A549 (cell line): ENCODE measurements at regions not wholly inside any gene's neighbourhood (a gene's known extent, or its start where the extent isn't known, plus 50 kb on each side); places are given as distances from the start of the nearest gene placed in this dataset.

ENCODE experiments used
- CHD2 ChIP-seq: fragments of 150-350 bp; IDR thresholded peaks from 2 replicates; pipeline ENCODE4 v1.6.1; 2014; ENCODE audit warnings: low read length; ENCODE audit not compliant: partially characterized antibody
- CTCF ChIP-seq: fragments of >200 bp; sonication (Bioruptor Twin); formaldehyde crosslinking; IDR thresholded peaks from 3 replicates; pipeline ENCODE4 v1.5.1; 2016
- EP300 ChIP-seq, 2 experiments: fragments of >200 bp; sonication (Bioruptor Twin); formaldehyde crosslinking; IDR thresholded peaks; 2 replicates in 1 of 2; 3 replicates in 1 of 2; pipeline ENCODE4 v1.6.1; 2016 to 2017
- FOSL2 ChIP-seq, 2 experiments: fragments of 450-650 bp in 1 of 2; fragments of >200 bp in 1 of 2; sonication (Bioruptor Twin) in 1 of 2; formaldehyde crosslinking; IDR thresholded peaks; 2 replicates each; pipeline versions ENCODE4 v1.5.0 to v1.6.1; 2016 to 2020; ENCODE audit warnings: mild to moderate bottlenecking in 1 of 2, moderate library complexity in 1 of 2
- HOXA7 ChIP-seq: fragments of 250-450 bp; sonication (Bioruptor Pico); IDR thresholded peaks from 2 replicates; pipeline ENCODE4 v1.5.0; 2020; ENCODE audit warnings: mild to moderate bottlenecking, moderate library complexity
- KDM5A ChIP-seq: fragments of 200-600 bp; sonication (generic); IDR thresholded peaks from 2 replicates; pipeline ENCODE4 v1.6.1; 2016; ENCODE audit warnings: antibody characterized with exemption, mild to moderate bottlenecking
- PBX3 ChIP-seq: IDR thresholded peaks from 2 replicates; pipeline ENCODE4 v1.6.1; 2012
- RFX5 ChIP-seq: fragments of 450-650 bp; IDR thresholded peaks from 2 replicates; pipeline ENCODE4 v1.7.1; 2014; ENCODE audit warnings: antibody characterized with exemption, mild to moderate bottlenecking, moderate library complexity

GRCh38 chr4:176583278-176583677 is 209.4 kb downstream of the VEGFC start:
- TF ChIP-seq CTCF = no peak
- no peak for TF ChIP-seq FOSL2 (IDR thresholded peaks at IDR 0.05)
- no peak for TF ChIP-seq FOSL2 (CRISPR knock-in tag; IDR thresholded peaks at IDR 0.05)
- TF ChIP-seq HOXA7 (CRISPR knock-in tag) = no peak
- TF ChIP-seq PBX3 = no peak
- no peak for TF ChIP-seq CHD2
- no peak for TF ChIP-seq RFX5
- no peak for TF ChIP-seq KDM5A
- TF ChIP-seq EP300 (IDR thresholded peaks at IDR 0.05) = no peak
